Prostate gland (tissue), 2 donors: ENCODE measurements at regions not wholly inside any gene's neighbourhood (a gene's known extent, or its start where the extent isn't known, plus 50 kb on each side); places are given as distances from the start of the nearest gene placed in this dataset.

Source experiments
- CTCF ChIP-seq, 4 experiments: fragments of 200-600 bp in 2 of 4; fragments of 450-650 bp in 2 of 4; sonication (generic) in 2 of 4; IDR thresholded peaks; 1 replicate in 3 of 4; 2 replicates in 1 of 4; pipeline ENCODE4 v1.5.1; 2016 to 2019; ENCODE audit warnings: antibody characterized with exemption in 4 of 4, mild to moderate bottlenecking in 2 of 4, moderate library complexity in 2 of 4
- POLR2AphosphoS5 ChIP-seq: sonication (generic); formaldehyde crosslinking; IDR thresholded peaks from one replicate; pipeline ENCODE4 v1.6.1; 2017; ENCODE audit warnings: antibody characterized with exemption

- TF ChIP-seq CTCF (IDR thresholded peaks at IDR 0.05), result no peak
- no peak for TF ChIP-seq POLR2AphosphoS5
Measured at GRCh38 chr3:146991907-146992306, 386.8 kb upstream of the PLSCR5 start.
